Peyer's patch (tissue), 4 donors: ENCODE measurements at regions not wholly inside any gene's neighbourhood (a gene's known extent, or its start where the extent isn't known, plus 50 kb on each side); places are given as distances from the start of the nearest gene placed in this dataset.

Experiments
- DNase-seq, 3 donors: peaks; one replicate each; pipeline ENCODE4 v3.0.0-alpha.2; 2017 to 2019
- H3K27ac ChIP-seq, 4 donors: fragments of 200-600 bp; sonication (generic); one replicate each; pipeline ENCODE4 v1.5.1; 2016 to 2019
- H3K27me3 ChIP-seq, 2 donors: fragments of 200-600 bp; sonication (generic); one replicate each; pipeline ENCODE4 v1.5.1; 2019
- H3K36me3 ChIP-seq, 3 donors: fragments of 200-600 bp; sonication (generic); one replicate each; pipeline ENCODE4 v1.5.1; 2016 to 2019
- H3K4me1 ChIP-seq, 4 donors: fragments of 200-600 bp; sonication (generic); one replicate each; pipeline ENCODE4 v1.5.1; 2016 to 2019
- H3K4me3 ChIP-seq, 4 donors: fragments of 200-600 bp; sonication (generic); 1 replicate in 3 of 4; 2 replicates in 1 of 4; pipeline ENCODE4 v1.5.1; 2016 to 2019; ENCODE audit warnings: mild to moderate bottlenecking in 1 of 4
- H3K9me3 ChIP-seq, 4 donors: fragments of 200-600 bp; sonication (generic); one replicate each; pipeline ENCODE4 v1.5.1; 2016 to 2019; ENCODE audit warnings: mild to moderate bottlenecking in 1 of 4
- POLR2A ChIP-seq, 2 donors: fragments of 450-650 bp; IDR thresholded peaks; one replicate each; pipeline ENCODE4 v1.5.1; 2017; ENCODE audit warnings: antibody characterized with exemption in 2 of 2, mild to moderate bottlenecking in 2 of 2, moderate library complexity in 2 of 2
- small RNA-seq, 2 donors: library from RNA; depleted of rRNA; stranded (forward); fragments of <200 nt; gene quantifications; one replicate each; pipeline ENCODE3, GENCODE V24; 2016
- TF ChIP-seq, protein P1 (sequence below), 6 experiments: fragments of 450-650 bp in 4 of 6; fragments of 200-600 bp in 2 of 6; sonication (generic) in 1 of 6; IDR thresholded peaks; one replicate each; pipeline ENCODE4 v1.5.1; 2017 to 2019; ENCODE audit warnings: antibody characterized with exemption in 6 of 6, mild to moderate bottlenecking in 3 of 6, moderate library complexity in 1 of 6

DNA sequence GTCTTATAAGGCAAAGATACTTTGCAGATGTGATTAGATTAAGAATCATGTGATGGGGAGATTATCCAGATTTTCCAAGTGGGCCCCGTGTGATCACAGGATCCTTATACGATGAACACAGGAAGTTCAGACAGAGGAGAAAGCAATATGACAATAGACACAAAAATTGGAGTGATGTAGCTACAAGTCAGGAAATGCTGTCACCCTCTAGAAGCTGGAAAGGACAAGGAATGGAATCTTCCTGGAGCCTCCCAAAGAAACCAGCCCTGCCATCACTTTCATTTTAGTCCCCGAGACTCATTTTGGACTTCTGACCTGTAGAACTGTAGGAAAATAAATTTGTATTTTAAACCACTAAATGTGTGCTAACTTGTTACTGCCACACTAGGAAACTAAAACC is 61.9 kb upstream of the C1orf21 start:
- no peaks in the 10 kb centered on the region for H3K36me3 ChIP-seq
- H3K27ac ChIP-seq: no peak overlapping the region
- H3K4me3 ChIP-seq: no peak overlapping the region
- peaks cover 0 to 6% (median 0%) of the 10 kb centered on the region in 4 donors for H3K4me1 ChIP-seq
- no peak for TF ChIP-seq POLR2A (IDR thresholded peaks at IDR 0.05)
- TF ChIP-seq, protein P1, sequence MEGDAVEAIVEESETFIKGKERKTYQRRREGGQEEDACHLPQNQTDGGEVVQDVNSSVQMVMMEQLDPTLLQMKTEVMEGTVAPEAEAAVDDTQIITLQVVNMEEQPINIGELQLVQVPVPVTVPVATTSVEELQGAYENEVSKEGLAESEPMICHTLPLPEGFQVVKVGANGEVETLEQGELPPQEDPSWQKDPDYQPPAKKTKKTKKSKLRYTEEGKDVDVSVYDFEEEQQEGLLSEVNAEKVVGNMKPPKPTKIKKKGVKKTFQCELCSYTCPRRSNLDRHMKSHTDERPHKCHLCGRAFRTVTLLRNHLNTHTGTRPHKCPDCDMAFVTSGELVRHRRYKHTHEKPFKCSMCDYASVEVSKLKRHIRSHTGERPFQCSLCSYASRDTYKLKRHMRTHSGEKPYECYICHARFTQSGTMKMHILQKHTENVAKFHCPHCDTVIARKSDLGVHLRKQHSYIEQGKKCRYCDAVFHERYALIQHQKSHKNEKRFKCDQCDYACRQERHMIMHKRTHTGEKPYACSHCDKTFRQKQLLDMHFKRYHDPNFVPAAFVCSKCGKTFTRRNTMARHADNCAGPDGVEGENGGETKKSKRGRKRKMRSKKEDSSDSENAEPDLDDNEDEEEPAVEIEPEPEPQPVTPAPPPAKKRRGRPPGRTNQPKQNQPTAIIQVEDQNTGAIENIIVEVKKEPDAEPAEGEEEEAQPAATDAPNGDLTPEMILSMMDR (IDR thresholded peaks at IDR 0.05): no peak
- no peaks in the 10 kb centered on the region for H3K9me3 ChIP-seq
- DNase-seq: no peak
- H3K27me3 ChIP-seq: no peaks in the 10 kb centered on the region

DNA sequence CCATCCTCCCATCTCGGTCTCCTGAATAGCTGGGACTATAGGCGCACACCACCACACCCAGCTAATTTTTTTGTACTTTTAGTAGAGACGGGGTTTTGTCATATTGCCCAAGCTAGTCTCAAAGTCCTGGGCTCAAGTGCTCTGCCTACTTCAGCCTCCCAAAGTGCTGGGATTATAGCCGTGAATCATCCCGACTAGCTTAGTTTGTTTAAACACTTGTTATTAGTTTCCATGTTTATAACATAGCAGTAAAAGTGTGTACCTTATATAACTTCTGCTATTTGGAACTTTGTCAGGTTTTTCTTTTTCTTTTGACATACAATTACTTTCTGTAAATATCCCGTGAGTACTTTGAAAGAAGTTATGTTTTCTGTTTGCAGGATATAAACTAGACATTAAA is 60.6 kb upstream of the C1orf21 start:
- TF ChIP-seq, protein P1 (IDR thresholded peaks at IDR 0.05): no peak
- TF ChIP-seq POLR2A (IDR thresholded peaks at IDR 0.05): no peak
- Histone ChIP-seq H3K4me3 (no peak overlapping the region), H3K36me3 (no peaks in the 10 kb centered on the region), H3K27me3 (no peaks in the 10 kb centered on the region), H3K4me1 (peaks cover 0 to 6% (median 0%) of the 10 kb centered on the region in 4 donors), H3K27ac (no peak overlapping the region), H3K9me3 (no peaks in the 10 kb centered on the region)
- DNase-seq: peak in 2 of 3 donors; percentile 44 to 66

DNA sequence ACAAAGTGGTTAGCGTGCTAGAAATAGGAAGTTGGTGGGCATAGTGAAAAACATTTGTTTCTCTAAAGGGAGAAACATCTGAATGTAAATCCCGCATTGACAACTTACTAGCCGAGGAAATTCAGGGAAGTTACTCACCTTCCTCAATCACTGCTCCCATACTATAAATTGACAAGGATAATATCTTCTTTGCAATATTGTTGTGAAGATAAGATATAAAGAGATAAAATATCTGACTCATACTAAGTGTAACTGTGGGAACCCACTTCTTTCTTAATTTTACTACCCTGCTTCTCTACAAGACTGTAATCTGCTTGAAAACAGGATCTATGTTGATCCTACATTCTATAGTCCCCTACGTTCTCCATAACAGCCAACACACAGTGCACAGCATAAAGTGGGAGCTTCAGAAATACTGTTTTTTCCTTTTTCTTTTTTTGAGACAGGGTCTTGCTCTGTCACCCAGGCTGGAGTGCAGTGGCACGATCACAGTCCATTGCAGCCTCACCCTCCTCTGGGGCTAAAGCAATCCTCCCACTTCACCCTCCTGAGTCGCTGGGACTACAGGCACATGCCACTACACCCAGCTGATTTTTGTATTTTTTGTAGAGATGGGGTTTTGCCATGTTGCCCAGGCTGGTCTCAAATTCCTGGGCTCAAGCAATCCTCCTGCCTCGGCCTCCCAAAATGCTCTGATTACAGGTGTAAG is 57.4 kb upstream of the C1orf21 start:
- peak in 1 of 3 donors; percentile 54 for DNase-seq
- Histone ChIP-seq H3K9me3 (no peaks in the 10 kb centered on the region), H3K36me3 (no peaks in the 10 kb centered on the region), H3K27me3 (no peaks in the 10 kb centered on the region), H3K4me1 (peaks cover 0 to 6% (median 0%) of the 10 kb centered on the region in 4 donors), H3K4me3 (no peak overlapping the region), H3K27ac (peak overlapping the region in 3 of 4 donors; percentile 21 to 80 (median 65))
- TF ChIP-seq POLR2A (IDR thresholded peaks at IDR 0.05): no peak

GRCh38 chr1:184329962-184330868 is 56.6 kb upstream of the C1orf21 start:
- Histone ChIP-seq H3K9me3 (no peaks in the 10 kb centered on the region), H3K27ac (peak overlapping the region in 3 of 4 donors; percentile 21 to 80 (median 65)), H3K4me3 (no peak overlapping the region), H3K36me3 (no peaks in the 10 kb centered on the region), H3K27me3 (no peaks in the 10 kb centered on the region), H3K4me1 (peaks cover 0 to 6% (median 0%) of the 10 kb centered on the region in 4 donors)
- peak in 1 of 3 donors; percentile 73 for DNase-seq
- TF ChIP-seq, protein P1 (IDR thresholded peaks at IDR 0.05): no peak
- peak in 1 of 2 donors; percentile 8 for TF ChIP-seq POLR2A (IDR thresholded peaks at IDR 0.05)

- Histone ChIP-seq H3K4me3 (no peak overlapping the region), H3K27me3 (no peaks in the 10 kb centered on the region), H3K4me1 (peaks cover 0 to 6% (median 0%) of the 10 kb centered on the region in 4 donors), H3K9me3 (no peaks in the 10 kb centered on the region), H3K27ac (peak overlapping the region in 1 of 4 donors; percentile 65), H3K36me3 (no peaks in the 10 kb centered on the region)
- TF ChIP-seq POLR2A (IDR thresholded peaks at IDR 0.05): no peak
- TF ChIP-seq, protein P1 (IDR thresholded peaks at IDR 0.05): no peak
- no peak for DNase-seq
Observed at GRCh38 chr1:184330875-184331274, 56.0 kb upstream of the C1orf21 start.

Small RNA genes lying in the stretch of these regions (small RNA-seq; reads per million reads assigned to genes)
- gene RF00019: 0 reads per million in 2 donors
